ENCODE measurements at regions not wholly inside any gene's neighbourhood (a gene's known extent, or its start where the extent isn't known, plus 50 kb on each side); places are given as distances from the start of the nearest gene placed in this dataset.

- no peak for TF ChIP-seq CTCF (IDR thresholded peaks at IDR 0.05)
- TF ChIP-seq POLR2AphosphoS5 (IDR thresholded peaks at IDR 0.05) = no peak
- no peak for TF ChIP-seq POLR2A (IDR thresholded peaks at IDR 0.05)
These were observed 118.5 kb upstream of the LGR5 start for GRCh38 chr12:71321130-71321529.
